SK-N-SH (cell line): ENCODE measurements at regions not wholly inside any gene's neighbourhood (a gene's known extent, or its start where the extent isn't known, plus 50 kb on each side); places are given as distances from the start of the nearest gene placed in this dataset.
"Not testable (repeated sequence)": the region's sequence is repeated elsewhere in the genome, so short reads cannot be mapped to it uniquely, and the experiment has no call there.

Experiments
- CTCF ChIA-PET: fragments of 300-600, 350-600 bp; formaldehyde crosslinking; extraction: SDS; loops from one replicate; lab custom pipeline; 2021; lab: Yijun Ruan, JAX
- POLR2A ChIA-PET: fragments of 350-600 bp; sonication (Branson Sonifier 250); formaldehyde crosslinking; extraction: SDS; loops from one replicate; lab custom pipeline; 2020; ENCODE audit warnings: antibody characterized with exemption, inconsistent platforms; lab: Yijun Ruan, JAX
- DNase-seq: peaks from one replicate; pipeline ENCODE4 v3.0.0; 2012
- H2AFZ ChIP-seq: fragments of 200-600 bp; sonication (generic); 2 replicates; pipeline ENCODE4 v1.8.1; 2016; ENCODE audit warnings: antibody characterized with exemption, mild to moderate bottlenecking, low read depth
- H3F3A ChIP-seq: fragments of 200-600 bp; sonication (generic); replicated peaks from 2 replicates; pipeline ENCODE3; 2016; ENCODE audit warnings: antibody characterized with exemption, mild to moderate bottlenecking; ENCODE audit not compliant: insufficient read depth
- H3K27ac ChIP-seq, 2 experiments: fragments of 200-500 bp in 1 of 2; fragments of 200-600 bp in 1 of 2; sonication (Bioruptor generic) in 1 of 2; sonication (generic), shearing (Covaris generic) in 1 of 2; 2 replicates each; pipeline versions ENCODE4 v1.5.1 to v1.6.1; 2014 to 2016; ENCODE audit warnings: low read depth in 2 of 2, inconsistent platforms in 1 of 2, low read length in 1 of 2, mild to moderate bottlenecking in 1 of 2, mixed read lengths in 1 of 2
- H3K27me3 ChIP-seq: fragments of 200-600 bp; sonication (generic), shearing (Covaris generic); 2 replicates; pipeline ENCODE4 v1.6.1; 2016; ENCODE audit warnings: mixed run types; ENCODE audit not compliant: insufficient read depth
- H3K36me3 ChIP-seq, 2 experiments: fragments of 200-500 bp in 1 of 2; fragments of 200-600 bp in 1 of 2; sonication (Bioruptor generic) in 1 of 2; sonication (generic) in 1 of 2; replicated peaks in 1 of 2; 2 replicates each; pipeline versions ENCODE3 to v1.5.1; 2014 to 2016; ENCODE audit warnings: low read length in 1 of 2, mild to moderate bottlenecking in 1 of 2; ENCODE audit not compliant: insufficient read depth in 2 of 2, control insufficient read depth in 1 of 2
- H3K4me1 ChIP-seq, 2 experiments: fragments of 200-500 bp in 1 of 2; fragments of 200-600 bp in 1 of 2; sonication (Bioruptor generic) in 1 of 2; sonication (generic), shearing (Covaris generic) in 1 of 2; 2 replicates each; pipeline versions ENCODE4 v1.5.1 to v1.6.1; 2014 to 2016; ENCODE audit warnings: low read depth in 1 of 2, low read length in 1 of 2, mixed run types in 1 of 2; ENCODE audit not compliant: insufficient read depth in 2 of 2, control insufficient read depth in 1 of 2
- H3K4me2 ChIP-seq: fragments of 200-600 bp; sonication (generic), shearing (Covaris generic); 2 replicates; pipeline ENCODE4 v1.6.1; 2017; ENCODE audit warnings: mixed run types
- H3K4me3 ChIP-seq, 2 experiments: fragments of 200-500 bp in 1 of 2; fragments of 200-600 bp in 1 of 2; sonication (Bioruptor generic) in 1 of 2; sonication (generic), shearing (Covaris generic) in 1 of 2; 2 replicates each; pipeline versions ENCODE4 v1.5.1 to v1.8.1; 2014 to 2016; ENCODE audit warnings: low read depth in 2 of 2, inconsistent platforms in 1 of 2, low read length in 1 of 2, mild to moderate bottlenecking in 1 of 2, mixed read lengths in 1 of 2, moderate library complexity in 1 of 2
- H3K79me2 ChIP-seq: fragments of 200-600 bp; sonication (generic); 2 replicates; pipeline ENCODE4 v1.8.1; 2017; ENCODE audit warnings: mild to moderate bottlenecking; ENCODE audit not compliant: insufficient read depth
- H3K9ac ChIP-seq: fragments of 200-600 bp; sonication (generic); 2 replicates; pipeline ENCODE4 v1.6.1; 2017; ENCODE audit warnings: mixed run types
- H3K9me2 ChIP-seq: fragments of 200-600 bp; sonication (generic); 2 replicates; pipeline ENCODE4 v1.6.1; 2017; ENCODE audit warnings: mixed run types
- H3K9me3 ChIP-seq: fragments of 200-600 bp; sonication (generic); 2 replicates; pipeline ENCODE4 v1.6.1; 2017; ENCODE audit warnings: mixed run types, mild to moderate bottlenecking, moderate library complexity
- H4K20me1 ChIP-seq: fragments of 200-600 bp; sonication (generic); 2 replicates; pipeline ENCODE4 v1.6.1; 2017; ENCODE audit warnings: mild to moderate bottlenecking, mixed run types; ENCODE audit not compliant: insufficient read depth
- CHD2 ChIP-seq: fragments of 150-350 bp; IDR thresholded peaks from 2 replicates; pipeline ENCODE4 v1.6.1; 2018; ENCODE audit warnings: low read length; ENCODE audit not compliant: partially characterized antibody
- EP300 ChIP-seq, 2 experiments: IDR thresholded peaks; 2 replicates each; pipeline versions ENCODE4 v1.4.0 to v1.6.1; 2012; ENCODE audit warnings: borderline replicate concordance in 1 of 2, low read depth in 1 of 2, low read length in 1 of 2
- IRF3 ChIP-seq: fragments of 150-350 bp; IDR thresholded peaks from 2 replicates; pipeline ENCODE4 v1.6.1; 2016; ENCODE audit warnings: mild to moderate bottlenecking, low read depth, low read length
- MEF2A ChIP-seq: IDR thresholded peaks from 2 replicates; pipeline ENCODE4 v1.4.0; 2012; ENCODE audit warnings: low read depth, borderline replicate concordance
- MXI1 ChIP-seq: IDR thresholded peaks from 2 replicates; pipeline ENCODE4 v1.6.1; 2012; ENCODE audit warnings: mild to moderate bottlenecking, low read depth, low read length, improper control_type of control experiment
- PBX3 ChIP-seq: IDR thresholded peaks from 2 replicates; pipeline ENCODE4; 2012
- RAD21 ChIP-seq: IDR thresholded peaks from 2 replicates; pipeline ENCODE4 v1.6.1; 2012; ENCODE audit warnings: mild to moderate bottlenecking, low read length
- RXRA ChIP-seq: IDR thresholded peaks from 2 replicates; pipeline ENCODE4 v1.4.0; 2012; ENCODE audit warnings: low read depth, mild to moderate bottlenecking, borderline replicate concordance
- TEAD4 ChIP-seq: IDR thresholded peaks from 2 replicates; pipeline ENCODE4 v1.4.0; 2012; ENCODE audit warnings: mild to moderate bottlenecking, borderline replicate concordance; ENCODE audit not compliant: insufficient read depth
- YY1 ChIP-seq: IDR thresholded peaks from 2 replicates; pipeline ENCODE4 v1.4.0; 2012; ENCODE audit warnings: low read depth, mild to moderate bottlenecking
- WGBS: methylation state at CpG from one replicate; pipeline ENCODE4 v1.1.6; 2017; ENCODE audit warnings: low lambda C conversion rate; 5-methylcytosine and 5-hydroxymethylcytosine counted together

GRCh38 chr4:189600264-189600663, 340.4 kb upstream of the FRG1 start:
- no peaks in the 10 kb centered on the region for H4K20me1 ChIP-seq
- no peaks in the 10 kb centered on the region for H3K79me2 ChIP-seq
- H3K4me3 ChIP-seq, result no peak overlapping the region
- H3K9me3 ChIP-seq, result no peaks in the 10 kb centered on the region
- no peak overlapping the region for H3K4me2 ChIP-seq
- H3F3A ChIP-seq, result no peaks in the 10 kb centered on the region
- no peaks in the 10 kb centered on the region for H3K27me3 ChIP-seq
- H3K4me1 ChIP-seq, result peaks cover 0 to 18% of the 10 kb centered on the region in 2 experiments; a peak in 1 of 4 replicates
- TF ChIP-seq PBX3 (no peak), CHD2 (no peak), TEAD4 (no peak), RAD21 (peak; percentile 41), MEF2A (no peak), RXRA (no peak), EP300 (IDR thresholded peaks at IDR 0.05; ENCODE audit: borderline replicate concordance in 1 of 2, low read depth in 1 of 2, low read length in 1 of 2) (no peak)
- no peak overlapping the region for H2AFZ ChIP-seq
- DNase-seq, result no peak
- H3K9me2 ChIP-seq, result no peaks in the 10 kb centered on the region
- 13% methylated on average over 4 of the region's 6 CpGs for WGBS
- H3K36me3 ChIP-seq, result no peaks in the 10 kb centered on the region
- peak overlapping the region in 1 of 2 experiments; percentile 88; a peak in 2 of 4 replicates for H3K27ac ChIP-seq
- POLR2A ChIA-PET, result no interaction called here
- H3K9ac ChIP-seq, result no peak overlapping the region
- CTCF ChIA-PET, result interaction anchor here (2.1 kb wide), 1 partner anchor 193 kb away, joined by 6 read pairs; no protein-coding TSS in a partner anchor

GRCh38 chr4:189600718-189601435, 339.8 kb upstream of the FRG1 start:
- peak overlapping the region in 1 of 2 experiments; percentile 88; a peak in 2 of 4 replicates for H3K27ac ChIP-seq
- WGBS, result 9% methylated on average over 11 of the region's 13 CpGs
- no peak overlapping the region for H3K4me3 ChIP-seq
- H3K4me1 ChIP-seq, result peaks cover 0 to 18% of the 10 kb centered on the region in 2 experiments; a peak in 1 of 4 replicates
- DNase-seq, result peak; percentile 41
- no peaks in the 10 kb centered on the region for H4K20me1 ChIP-seq
- POLR2A ChIA-PET, result no interaction called here
- H3K27me3 ChIP-seq, result no peaks in the 10 kb centered on the region
- TF ChIP-seq TEAD4, result no peak
- TF ChIP-seq MXI1, result no peak
- TF ChIP-seq IRF3, result no peak
- peak in 1 of 2 experiments; percentile 42; a peak in 1 of 4 replicates for TF ChIP-seq EP300 (IDR thresholded peaks at IDR 0.05; ENCODE audit: borderline replicate concordance in 1 of 2, low read depth in 1 of 2, low read length in 1 of 2)
- no peak for TF ChIP-seq YY1
- no peaks in the 10 kb centered on the region for H3K9me3 ChIP-seq
- no peaks in the 10 kb centered on the region for H3F3A ChIP-seq
- H3K4me2 ChIP-seq, result no peak overlapping the region
- CTCF ChIA-PET, result interaction anchor here (2.1 kb wide), 1 partner anchor 192 kb away, joined by 6 read pairs; no protein-coding TSS in a partner anchor
- H3K79me2 ChIP-seq, result no peaks in the 10 kb centered on the region
- H3K9me2 ChIP-seq, result no peaks in the 10 kb centered on the region
- H2AFZ ChIP-seq, result no peak overlapping the region
- H3K9ac ChIP-seq, result no peak overlapping the region
- H3K36me3 ChIP-seq, result no peaks in the 10 kb centered on the region

GRCh38 chr4:189602827-189603226, 337.8 kb upstream of the FRG1 start:
- H3K27ac ChIP-seq, H3K9me2 ChIP-seq, H3K27me3 ChIP-seq, H3K9ac ChIP-seq, H3K9me3 ChIP-seq, H3K4me3 ChIP-seq, H4K20me1 ChIP-seq, DNase-seq, H2AFZ ChIP-seq, H3K79me2 ChIP-seq, H3F3A ChIP-seq, CTCF ChIA-PET, H3K4me2 ChIP-seq, POLR2A ChIA-PET, H3K36me3 ChIP-seq: not testable (repeated sequence)
- 10% methylated on average over 3 of the region's 3 CpGs for WGBS
- H3K4me1 ChIP-seq, result peaks cover 0 to 20% of the 10 kb centered on the region in 2 experiments; a peak in 1 of 4 replicates

GRCh38 chr4:189610571-189610970, 330.1 kb upstream of the FRG1 start:
- POLR2A ChIA-PET, H3K27ac ChIP-seq, H3K4me1 ChIP-seq, CTCF ChIA-PET, H3K4me3 ChIP-seq, H3K9me3 ChIP-seq, H3K4me2 ChIP-seq, H2AFZ ChIP-seq, H3K9ac ChIP-seq, H3K79me2 ChIP-seq, H4K20me1 ChIP-seq, H3K27me3 ChIP-seq, H3K36me3 ChIP-seq, DNase-seq, H3K9me2 ChIP-seq, H3F3A ChIP-seq: not testable (repeated sequence)
- WGBS, result 28% methylated on average over 2 of the region's 4 CpGs
